Loucy (cell line): ENCODE measurements at regions not wholly inside any gene's neighbourhood (a gene's known extent, or its start where the extent isn't known, plus 50 kb on each side); places are given as distances from the start of the nearest gene placed in this dataset.

Experiments
- H2AFZ ChIP-seq: fragments of 200-600 bp; sonication (generic); 2 replicates; pipeline ENCODE4 v1.6.0; 2016; ENCODE audit warnings: antibody characterized with exemption, mild to moderate bottlenecking, low read length, moderate library complexity
- H3F3A ChIP-seq: fragments of 200-600 bp; 2 replicates; pipeline ENCODE4 v1.6.0; 2016; ENCODE audit warnings: antibody characterized with exemption, low read depth, mild to moderate bottlenecking
- H3K27me3 ChIP-seq: fragments of 200-600 bp; sonication (generic); 2 replicates; pipeline ENCODE4 v1.6.1; 2014; ENCODE audit warnings: low read length, mild to moderate bottlenecking; ENCODE audit not compliant: insufficient read depth, poor library complexity, severe bottlenecking
- H3K36me3 ChIP-seq: fragments of 200-600 bp; sonication (generic); 2 replicates; pipeline ENCODE4 v1.6.1; 2016; ENCODE audit warnings: low read length; ENCODE audit not compliant: insufficient read depth
- H3K4me1 ChIP-seq: fragments of 200-600 bp; sonication (generic); 2 replicates; pipeline ENCODE4 v1.5.1; 2014; ENCODE audit warnings: low read length, mild to moderate bottlenecking; ENCODE audit not compliant: insufficient read depth, poor library complexity, severe bottlenecking
- H3K4me2 ChIP-seq: fragments of 200-600 bp; sonication (generic); 2 replicates; pipeline ENCODE4 v1.6.0; 2014; ENCODE audit warnings: antibody characterized with exemption, low read length, low read depth, mild to moderate bottlenecking; ENCODE audit not compliant: poor library complexity, severe bottlenecking
- H3K4me3 ChIP-seq: fragments of 200-600 bp; sonication (generic); 2 replicates; pipeline ENCODE4 v1.5.1; 2014; ENCODE audit warnings: low read length, mild to moderate bottlenecking, mixed read lengths; ENCODE audit not compliant: poor library complexity, severe bottlenecking
- H3K79me2 ChIP-seq: fragments of 200-600 bp; sonication (generic); 2 replicates; pipeline ENCODE4 v1.6.1; 2014; ENCODE audit warnings: low read length; ENCODE audit not compliant: insufficient read depth
- H3K9ac ChIP-seq: fragments of 200-600 bp; sonication (generic); 2 replicates; pipeline ENCODE4 v1.6.0; 2014; ENCODE audit warnings: mild to moderate bottlenecking, low read depth, low read length, moderate library complexity; ENCODE audit not compliant: poor library complexity, severe bottlenecking
- H3K9me2 ChIP-seq: fragments of 200-600 bp; sonication (generic); replicated peaks from 2 replicates; pipeline ENCODE4 v1.6.1; 2016; ENCODE audit warnings: low read depth, low read length, mixed read lengths
- H3K9me3 ChIP-seq: fragments of 200-600 bp; sonication (generic); 2 replicates; pipeline ENCODE4 v1.6.1; 2014; ENCODE audit warnings: mild to moderate bottlenecking, antibody characterized with exemption, low read length, low read depth; ENCODE audit not compliant: insufficient read depth
- H4K20me1 ChIP-seq: fragments of 200-600 bp; sonication (generic); 2 replicates; pipeline ENCODE4 v1.6.0; 2014; ENCODE audit warnings: antibody characterized with exemption, low read length, mild to moderate bottlenecking; ENCODE audit not compliant: insufficient read depth, poor library complexity, severe bottlenecking
- EZH2phosphoT487 ChIP-seq: fragments of 200-600 bp; IDR thresholded peaks from 2 replicates; pipeline ENCODE4 v1.6.1; 2018; ENCODE audit warnings: antibody characterized with exemption, mild to moderate bottlenecking, moderate library complexity, borderline replicate concordance
- TF ChIP-seq, protein P1 (sequence below): fragments of 200-600 bp; sonication (generic); conservative IDR thresholded peaks from 2 replicates; pipeline ENCODE4 v1.5.1; 2014; ENCODE audit warnings: mild to moderate bottlenecking, antibody characterized with exemption, low read length

DNA sequence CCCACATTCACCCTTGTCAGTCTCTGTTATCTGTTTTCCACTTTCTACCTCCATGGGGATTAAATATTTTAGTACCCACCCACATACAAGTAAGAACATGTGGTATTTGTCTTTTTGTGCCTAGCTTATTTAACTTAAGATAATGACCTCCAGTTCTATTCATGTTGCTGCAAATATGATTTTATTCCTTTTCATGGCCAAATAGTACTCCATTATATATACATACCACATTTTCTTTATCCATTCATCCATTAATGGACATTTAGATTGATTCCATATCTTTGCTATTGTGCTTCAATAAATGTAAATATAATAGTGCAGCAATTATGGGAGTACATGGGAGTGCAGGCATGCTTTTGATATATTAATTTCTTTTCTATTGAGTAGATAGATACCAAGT lies 185.8 kb downstream of the RPAP3 start:
- H3K4me1 ChIP-seq, result no peaks in the 10 kb centered on the region
- no peaks in the 10 kb centered on the region for H4K20me1 ChIP-seq
- no peak overlapping the region for H3K4me2 ChIP-seq
- no peaks in the 10 kb centered on the region for H3K36me3 ChIP-seq
- no peaks in the 10 kb centered on the region for H3F3A ChIP-seq
- no peak overlapping the region for H2AFZ ChIP-seq
- no peaks in the 10 kb centered on the region for H3K27me3 ChIP-seq
- H3K4me3 ChIP-seq, result no peak overlapping the region
- TF ChIP-seq, protein P1, sequence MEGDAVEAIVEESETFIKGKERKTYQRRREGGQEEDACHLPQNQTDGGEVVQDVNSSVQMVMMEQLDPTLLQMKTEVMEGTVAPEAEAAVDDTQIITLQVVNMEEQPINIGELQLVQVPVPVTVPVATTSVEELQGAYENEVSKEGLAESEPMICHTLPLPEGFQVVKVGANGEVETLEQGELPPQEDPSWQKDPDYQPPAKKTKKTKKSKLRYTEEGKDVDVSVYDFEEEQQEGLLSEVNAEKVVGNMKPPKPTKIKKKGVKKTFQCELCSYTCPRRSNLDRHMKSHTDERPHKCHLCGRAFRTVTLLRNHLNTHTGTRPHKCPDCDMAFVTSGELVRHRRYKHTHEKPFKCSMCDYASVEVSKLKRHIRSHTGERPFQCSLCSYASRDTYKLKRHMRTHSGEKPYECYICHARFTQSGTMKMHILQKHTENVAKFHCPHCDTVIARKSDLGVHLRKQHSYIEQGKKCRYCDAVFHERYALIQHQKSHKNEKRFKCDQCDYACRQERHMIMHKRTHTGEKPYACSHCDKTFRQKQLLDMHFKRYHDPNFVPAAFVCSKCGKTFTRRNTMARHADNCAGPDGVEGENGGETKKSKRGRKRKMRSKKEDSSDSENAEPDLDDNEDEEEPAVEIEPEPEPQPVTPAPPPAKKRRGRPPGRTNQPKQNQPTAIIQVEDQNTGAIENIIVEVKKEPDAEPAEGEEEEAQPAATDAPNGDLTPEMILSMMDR, result no peak
- TF ChIP-seq EZH2phosphoT487, result no peak
- no peaks in the 10 kb centered on the region for H3K79me2 ChIP-seq
- no peaks in the 10 kb centered on the region for H3K9me2 ChIP-seq
- no peak overlapping the region for H3K9ac ChIP-seq
- H3K9me3 ChIP-seq, result no peaks in the 10 kb centered on the region; the same call in 1 of the 2 replicates

DNA sequence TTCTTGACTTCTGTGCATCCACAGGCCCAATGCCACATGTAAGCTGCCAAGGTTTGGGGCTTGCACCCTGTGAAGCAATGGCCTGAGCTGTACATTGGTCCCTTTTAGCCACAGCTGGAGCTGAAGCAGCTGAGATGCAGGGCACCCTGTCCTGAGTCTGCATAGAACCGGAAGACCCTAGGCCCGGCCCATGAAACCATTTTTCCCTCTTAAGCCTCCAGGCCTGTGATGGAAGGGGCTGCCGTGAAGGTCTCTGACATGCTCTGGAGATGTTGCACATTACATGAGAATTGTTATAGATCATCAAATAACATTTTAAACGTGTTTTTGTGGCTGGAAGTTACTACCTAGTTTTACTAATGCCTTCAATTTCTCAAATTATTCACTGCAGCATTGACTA lies 188.7 kb downstream of the RPAP3 start:
- H3K4me3 ChIP-seq, result no peak overlapping the region
- no peaks in the 10 kb centered on the region for H3K4me1 ChIP-seq
- no peaks in the 10 kb centered on the region for H3K9me2 ChIP-seq
- no peaks in the 10 kb centered on the region for H3K79me2 ChIP-seq
- no peak overlapping the region for H2AFZ ChIP-seq
- no peaks in the 10 kb centered on the region for H3F3A ChIP-seq
- H3K27me3 ChIP-seq, result no peaks in the 10 kb centered on the region
- H3K9ac ChIP-seq, result no peak overlapping the region
- no peaks in the 10 kb centered on the region for H3K36me3 ChIP-seq
- no peak overlapping the region for H3K4me2 ChIP-seq
- no peaks in the 10 kb centered on the region for H4K20me1 ChIP-seq
- TF ChIP-seq, protein P1, result no peak
- TF ChIP-seq EZH2phosphoT487, result no peak
- peaks cover 3% of the 10 kb centered on the region; the same call in 1 of the 2 replicates for H3K9me3 ChIP-seq

DNA sequence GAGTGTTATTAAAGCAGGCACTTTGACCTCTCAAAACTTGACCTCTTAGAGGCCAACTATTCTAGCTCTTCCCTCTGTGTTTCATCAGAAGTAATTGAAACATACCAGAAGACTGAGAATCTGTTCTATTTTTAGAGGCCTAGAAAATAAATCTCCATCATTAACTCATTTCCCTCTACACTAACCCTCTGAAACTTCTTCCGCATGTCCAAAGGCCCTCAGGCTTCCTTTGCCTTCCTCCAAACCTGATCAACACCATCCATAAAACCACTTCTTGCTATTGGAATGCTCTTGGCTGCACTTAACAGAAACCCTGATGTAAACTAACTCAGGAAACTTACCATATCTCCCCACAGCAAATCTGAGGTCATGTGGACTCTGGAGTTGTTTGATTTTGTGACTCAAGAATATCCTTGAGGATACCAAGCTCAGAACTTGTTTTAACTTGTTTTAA lies 196.4 kb downstream of the RPAP3 start:
- H3K9ac ChIP-seq, result no peak overlapping the region
- 0 out of 2 replicates have a peak, but pooled peaks cover 3% of the 10 kb centered on the region for H3K9me3 ChIP-seq
- H3K4me3 ChIP-seq, result no peak overlapping the region
- no peaks in the 10 kb centered on the region for H3K4me1 ChIP-seq
- no peaks in the 10 kb centered on the region for H3K79me2 ChIP-seq
- no peaks in the 10 kb centered on the region for H4K20me1 ChIP-seq
- no peaks in the 10 kb centered on the region for H3K9me2 ChIP-seq
- H3K27me3 ChIP-seq, result no peaks in the 10 kb centered on the region
- no peak overlapping the region for H3K4me2 ChIP-seq
- no peaks in the 10 kb centered on the region for H3F3A ChIP-seq
- TF ChIP-seq EZH2phosphoT487, result no peak
- TF ChIP-seq, protein P1, result no peak
- no peaks in the 10 kb centered on the region for H3K36me3 ChIP-seq
- no peak overlapping the region for H2AFZ ChIP-seq
